Lung (tissue), 11 donors: ENCODE measurements at regions not wholly inside any gene's neighbourhood (a gene's known extent, or its start where the extent isn't known, plus 50 kb on each side); places are given as distances from the start of the nearest gene placed in this dataset.

ENCODE experiments used
- ATAC-seq: fragments of 200-7000 bp; cut with Tn5 transposase; one replicate; pipeline ENCODE4 v1.9.1; 2020; ENCODE audit warnings: moderate number of reproducible peaks; ENCODE audit not compliant: insufficient read depth, low FRiP score
- DNase-seq, 3 donors: peaks; one replicate each; pipeline ENCODE4 v3.0.0-alpha.2; 2013 to 2017
- H3K27ac ChIP-seq, 2 donors: one replicate each; pipeline ENCODE4 v1.5.1; 2013; ENCODE audit warnings: mild to moderate bottlenecking in 2 of 2, moderate library complexity in 2 of 2, control low read depth in 1 of 2, inconsistent platforms in 1 of 2, low read depth in 1 of 2, low read length in 1 of 2
- H3K27me3 ChIP-seq, 3 donors: one replicate each; pipeline ENCODE4 v1.5.1; 2013; ENCODE audit warnings: low read length in 2 of 3; ENCODE audit not compliant: control insufficient read depth in 3 of 3, insufficient read depth in 3 of 3
- H3K36me3 ChIP-seq, 4 donors: one replicate each; pipeline ENCODE4 v1.5.1; 2013; ENCODE audit warnings: low read length in 4 of 4, mild to moderate bottlenecking in 1 of 4, moderate library complexity in 1 of 4; ENCODE audit not compliant: control insufficient read depth in 4 of 4, insufficient read depth in 4 of 4
- H3K4me1 ChIP-seq, 5 donors: one replicate each; pipeline ENCODE4 v1.5.1; 2013; ENCODE audit warnings: low read length in 5 of 5, mild to moderate bottlenecking in 2 of 5, moderate library complexity in 1 of 5; ENCODE audit not compliant: control insufficient read depth in 5 of 5, insufficient read depth in 5 of 5
- H3K4me3 ChIP-seq: one replicate; pipeline ENCODE4 v1.5.1; 2013; ENCODE audit warnings: mild to moderate bottlenecking, control low read depth, moderate library complexity
- H3K9ac ChIP-seq, 2 donors: one replicate each; pipeline ENCODE4 v1.5.1; 2013; ENCODE audit warnings: low read length in 2 of 2, control low read depth in 1 of 2; ENCODE audit not compliant: insufficient read depth in 1 of 2
- H3K9me3 ChIP-seq, 4 donors: one replicate each; pipeline ENCODE4 v1.5.1; 2013; ENCODE audit warnings: low read length in 3 of 4, mild to moderate bottlenecking in 1 of 4, moderate library complexity in 1 of 4; ENCODE audit not compliant: control insufficient read depth in 4 of 4, insufficient read depth in 3 of 4
- WGBS, 2 donors: extraction: QIAGEN DNeasy Blood & Tissue Kit; methylation state at CpG; one replicate each; pipeline ENCODE4 v1.1.7; 2013; 5-methylcytosine and 5-hydroxymethylcytosine counted together
- TF ChIP-seq, protein P1 (sequence below): IDR thresholded peaks from 2 replicates; pipeline ENCODE4 v1.5.1; 2012; ENCODE audit warnings: mild to moderate bottlenecking; ENCODE audit errors: control extremely low read depth, extremely low read depth
- donor health status: control.
- donor health status: control.
- donor health status: Bipolar disorder and iron deficiency.
- donor health status: healthy.
- donor health status: DM: yes; HTN: yes; CAD: no.

GRCh38 chr20:48326868-48327267 is 500.9 kb downstream of the PREX1 start:
- Histone ChIP-seq H3K4me1 (no peaks in the 10 kb centered on the region), H3K9ac (no peak overlapping the region), H3K27me3 (no peaks in the 10 kb centered on the region), H3K27ac (no peak overlapping the region), H3K9me3 (peaks cover 0 to 2% (median 0%) of the 10 kb centered on the region in 4 donors), H3K4me3 (no peak overlapping the region), H3K36me3 (no peaks in the 10 kb centered on the region)
- TF ChIP-seq, protein P1, sequence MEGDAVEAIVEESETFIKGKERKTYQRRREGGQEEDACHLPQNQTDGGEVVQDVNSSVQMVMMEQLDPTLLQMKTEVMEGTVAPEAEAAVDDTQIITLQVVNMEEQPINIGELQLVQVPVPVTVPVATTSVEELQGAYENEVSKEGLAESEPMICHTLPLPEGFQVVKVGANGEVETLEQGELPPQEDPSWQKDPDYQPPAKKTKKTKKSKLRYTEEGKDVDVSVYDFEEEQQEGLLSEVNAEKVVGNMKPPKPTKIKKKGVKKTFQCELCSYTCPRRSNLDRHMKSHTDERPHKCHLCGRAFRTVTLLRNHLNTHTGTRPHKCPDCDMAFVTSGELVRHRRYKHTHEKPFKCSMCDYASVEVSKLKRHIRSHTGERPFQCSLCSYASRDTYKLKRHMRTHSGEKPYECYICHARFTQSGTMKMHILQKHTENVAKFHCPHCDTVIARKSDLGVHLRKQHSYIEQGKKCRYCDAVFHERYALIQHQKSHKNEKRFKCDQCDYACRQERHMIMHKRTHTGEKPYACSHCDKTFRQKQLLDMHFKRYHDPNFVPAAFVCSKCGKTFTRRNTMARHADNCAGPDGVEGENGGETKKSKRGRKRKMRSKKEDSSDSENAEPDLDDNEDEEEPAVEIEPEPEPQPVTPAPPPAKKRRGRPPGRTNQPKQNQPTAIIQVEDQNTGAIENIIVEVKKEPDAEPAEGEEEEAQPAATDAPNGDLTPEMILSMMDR = no peak
- DNase-seq (no peak), ATAC-seq (no peak)
- 72 to 84% methylated on average over 11 of the region's 11 CpGs for WGBS, 2 donors

- peaks cover 0 to 2% (median 0%) of the 10 kb centered on the region in 4 donors for H3K9me3 ChIP-seq
- no peaks in the 10 kb centered on the region for H3K27me3 ChIP-seq
- H3K36me3 ChIP-seq = no peaks in the 10 kb centered on the region
- ATAC-seq = no peak
- DNase-seq = no peak
- H3K4me1 ChIP-seq = no peaks in the 10 kb centered on the region
- no peak overlapping the region for H3K27ac ChIP-seq
- TF ChIP-seq, protein P1 = no peak
- WGBS, 2 donors = 91 to 96% methylated on average over 4 of the region's 4 CpGs
- H3K9ac ChIP-seq = no peak overlapping the region
- H3K4me3 ChIP-seq = no peak overlapping the region
Measured at GRCh38 chr20:48326434-48326691, 501.4 kb downstream of the PREX1 start.

DNA sequence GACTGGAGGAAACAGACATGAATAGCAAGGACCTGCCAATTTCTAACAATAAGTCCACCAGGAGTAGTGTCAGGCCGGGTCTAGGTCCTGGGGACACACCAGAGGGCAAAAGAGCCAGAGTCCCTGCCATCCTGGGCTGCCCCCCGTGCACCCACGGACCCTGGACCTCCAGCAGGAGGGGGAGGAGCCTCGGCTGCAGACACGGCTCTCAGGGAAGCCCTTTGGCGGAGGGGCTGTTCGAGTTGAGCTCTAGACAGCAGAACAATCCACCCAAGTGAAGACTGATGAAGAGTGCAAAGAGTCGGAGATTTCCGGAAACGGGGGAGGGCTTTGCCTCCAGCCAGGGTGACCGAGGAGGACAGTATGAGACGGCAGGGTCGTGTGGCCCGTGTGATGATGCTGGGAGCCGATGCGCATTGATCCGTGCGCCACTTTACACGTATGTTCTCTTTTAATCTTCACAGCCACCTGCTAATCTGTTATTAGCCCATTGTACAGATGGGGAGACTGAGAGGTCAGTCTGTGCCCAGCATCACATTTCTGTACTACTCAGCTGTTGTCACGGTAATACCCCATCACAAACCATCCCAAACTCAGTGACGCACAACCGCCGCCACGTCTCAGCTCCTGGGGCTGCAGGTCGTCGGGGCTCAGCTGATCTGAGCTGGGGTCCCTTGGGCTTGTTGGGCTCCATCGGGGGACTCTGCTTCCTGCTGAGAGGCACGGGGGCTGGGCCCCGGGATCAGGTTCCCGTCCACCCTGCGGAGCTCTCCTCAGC is 502.0 kb downstream of the PREX1 start:
- ATAC-seq (no peak), DNase-seq (no peak)
- Histone ChIP-seq H3K9me3 (peaks cover 0 to 2% (median 0%) of the 10 kb centered on the region in 4 donors), H3K36me3 (no peaks in the 10 kb centered on the region), H3K4me3 (no peak overlapping the region), H3K9ac (no peak overlapping the region), H3K27me3 (no peaks in the 10 kb centered on the region), H3K4me1 (no peaks in the 10 kb centered on the region), H3K27ac (no peak overlapping the region)
- WGBS, 2 donors = 87 to 88% methylated on average over 31 of the region's 31 CpGs
- TF ChIP-seq, protein P1 = no peak

- WGBS, 2 donors = 81 to 86% methylated on average over 4 of the region's 4 CpGs
- ATAC-seq = no peak
- no peak for DNase-seq
Measured at GRCh38 chr20:48324744-48325143, 503.1 kb downstream of the PREX1 start.

More at GRCh38 chr20:48324744-48325143, 503.1 kb downstream of the PREX1 start:
- Histone ChIP-seq H3K4me1 (peaks cover 0 to 3% (median 0%) of the 10 kb centered on the region in 5 donors), H3K4me3 (no peak overlapping the region), H3K27ac (no peak overlapping the region), H3K36me3 (no peaks in the 10 kb centered on the region), H3K9ac (no peak overlapping the region), H3K9me3 (peaks cover 0 to 2% (median 0%) of the 10 kb centered on the region in 4 donors), H3K27me3 (no peaks in the 10 kb centered on the region)
- TF ChIP-seq, protein P1 = no peak
